OCI-LY7 (cell line): ENCODE measurements at regions not wholly inside any gene's neighbourhood (a gene's known extent, or its start where the extent isn't known, plus 50 kb on each side); places are given as distances from the start of the nearest gene placed in this dataset.

ENCODE experiments used
- EZH2phosphoT487 ChIP-seq: fragments of 200-600 bp; sonication (generic); IDR thresholded peaks from 2 replicates; pipeline ENCODE4 v1.6.1; 2018; ENCODE audit warnings: low read depth, borderline replicate concordance, mild to moderate bottlenecking, mixed run types, antibody characterized with exemption, low read length, moderate library complexity, mixed read lengths
- TF ChIP-seq, protein P1 (sequence below): fragments of 200-600 bp; sonication (generic); conservative IDR thresholded peaks from 2 replicates; pipeline ENCODE4 v1.5.1; 2014; ENCODE audit warnings: mild to moderate bottlenecking, antibody characterized with exemption, low read length, moderate library complexity, mixed read lengths

- TF ChIP-seq, protein P1, sequence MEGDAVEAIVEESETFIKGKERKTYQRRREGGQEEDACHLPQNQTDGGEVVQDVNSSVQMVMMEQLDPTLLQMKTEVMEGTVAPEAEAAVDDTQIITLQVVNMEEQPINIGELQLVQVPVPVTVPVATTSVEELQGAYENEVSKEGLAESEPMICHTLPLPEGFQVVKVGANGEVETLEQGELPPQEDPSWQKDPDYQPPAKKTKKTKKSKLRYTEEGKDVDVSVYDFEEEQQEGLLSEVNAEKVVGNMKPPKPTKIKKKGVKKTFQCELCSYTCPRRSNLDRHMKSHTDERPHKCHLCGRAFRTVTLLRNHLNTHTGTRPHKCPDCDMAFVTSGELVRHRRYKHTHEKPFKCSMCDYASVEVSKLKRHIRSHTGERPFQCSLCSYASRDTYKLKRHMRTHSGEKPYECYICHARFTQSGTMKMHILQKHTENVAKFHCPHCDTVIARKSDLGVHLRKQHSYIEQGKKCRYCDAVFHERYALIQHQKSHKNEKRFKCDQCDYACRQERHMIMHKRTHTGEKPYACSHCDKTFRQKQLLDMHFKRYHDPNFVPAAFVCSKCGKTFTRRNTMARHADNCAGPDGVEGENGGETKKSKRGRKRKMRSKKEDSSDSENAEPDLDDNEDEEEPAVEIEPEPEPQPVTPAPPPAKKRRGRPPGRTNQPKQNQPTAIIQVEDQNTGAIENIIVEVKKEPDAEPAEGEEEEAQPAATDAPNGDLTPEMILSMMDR, result no peak
- no peak for TF ChIP-seq EZH2phosphoT487
Measured at GRCh38 chr1:232388363-232388762, 241.6 kb downstream of the SIPA1L2 start.
